GM12864 (cell line): ENCODE measurements at regions not wholly inside any gene's neighbourhood (a gene's known extent, or its start where the extent isn't known, plus 50 kb on each side); places are given as distances from the start of the nearest gene placed in this dataset.
"Not testable (repeated sequence)": the region's sequence is repeated elsewhere in the genome, so short reads cannot be mapped to it uniquely, and the experiment has no call there.

Experiments used
- DNase-seq: peaks from one replicate; pipeline ENCODE4 v3.0.0-alpha.2; 2011; ENCODE audit warnings: low read depth
- H3K4me3 ChIP-seq: 2 replicates; pipeline ENCODE4 v1.5.1; 2011; ENCODE audit warnings: mild to moderate bottlenecking, low read depth, low read length, control low read depth
- TF ChIP-seq, protein P1 (sequence below): IDR thresholded peaks from 2 replicates; pipeline ENCODE4 v1.5.1; 2011; ENCODE audit warnings: low read depth, mild to moderate bottlenecking, moderate library complexity, low read length, control low read depth, inconsistent platforms; ENCODE audit errors: missing control alignments

DNA sequence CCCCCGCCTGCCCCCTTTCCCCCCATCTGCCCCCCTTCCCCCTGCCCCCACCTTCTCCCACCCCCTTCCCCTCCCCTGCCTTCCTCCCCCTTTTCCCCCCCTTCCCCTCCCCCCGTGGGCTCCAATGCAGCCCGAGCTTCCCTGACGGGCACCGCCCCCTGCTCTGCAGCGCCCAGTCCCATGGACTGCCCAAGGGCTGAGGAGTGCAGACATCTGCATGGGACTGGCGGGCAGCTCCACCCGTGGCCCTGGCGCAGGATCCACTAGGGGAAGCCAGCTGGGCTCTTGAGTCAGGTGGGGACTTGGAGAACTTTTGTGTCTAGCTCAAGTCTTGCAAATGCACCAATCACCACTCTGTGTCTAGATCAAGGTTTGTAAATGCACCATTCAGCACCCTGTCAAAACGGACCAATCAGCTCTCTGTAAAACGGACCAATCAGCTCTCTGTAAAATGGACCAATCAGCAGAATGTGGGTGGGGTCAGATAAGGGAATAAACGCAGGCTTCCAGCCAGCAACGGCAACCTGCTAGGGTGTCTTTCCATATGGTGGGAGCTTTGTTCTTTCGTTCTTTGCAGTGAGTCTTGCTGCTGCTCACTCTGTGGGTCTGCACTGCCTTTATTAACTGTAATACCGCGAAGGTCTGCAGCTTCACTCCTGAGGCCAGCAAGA lies 300.5 kb upstream of the PABPC4L start:
- no peak overlapping the region for H3K4me3 ChIP-seq
- TF ChIP-seq, protein P1, sequence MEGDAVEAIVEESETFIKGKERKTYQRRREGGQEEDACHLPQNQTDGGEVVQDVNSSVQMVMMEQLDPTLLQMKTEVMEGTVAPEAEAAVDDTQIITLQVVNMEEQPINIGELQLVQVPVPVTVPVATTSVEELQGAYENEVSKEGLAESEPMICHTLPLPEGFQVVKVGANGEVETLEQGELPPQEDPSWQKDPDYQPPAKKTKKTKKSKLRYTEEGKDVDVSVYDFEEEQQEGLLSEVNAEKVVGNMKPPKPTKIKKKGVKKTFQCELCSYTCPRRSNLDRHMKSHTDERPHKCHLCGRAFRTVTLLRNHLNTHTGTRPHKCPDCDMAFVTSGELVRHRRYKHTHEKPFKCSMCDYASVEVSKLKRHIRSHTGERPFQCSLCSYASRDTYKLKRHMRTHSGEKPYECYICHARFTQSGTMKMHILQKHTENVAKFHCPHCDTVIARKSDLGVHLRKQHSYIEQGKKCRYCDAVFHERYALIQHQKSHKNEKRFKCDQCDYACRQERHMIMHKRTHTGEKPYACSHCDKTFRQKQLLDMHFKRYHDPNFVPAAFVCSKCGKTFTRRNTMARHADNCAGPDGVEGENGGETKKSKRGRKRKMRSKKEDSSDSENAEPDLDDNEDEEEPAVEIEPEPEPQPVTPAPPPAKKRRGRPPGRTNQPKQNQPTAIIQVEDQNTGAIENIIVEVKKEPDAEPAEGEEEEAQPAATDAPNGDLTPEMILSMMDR = no peak

DNA sequence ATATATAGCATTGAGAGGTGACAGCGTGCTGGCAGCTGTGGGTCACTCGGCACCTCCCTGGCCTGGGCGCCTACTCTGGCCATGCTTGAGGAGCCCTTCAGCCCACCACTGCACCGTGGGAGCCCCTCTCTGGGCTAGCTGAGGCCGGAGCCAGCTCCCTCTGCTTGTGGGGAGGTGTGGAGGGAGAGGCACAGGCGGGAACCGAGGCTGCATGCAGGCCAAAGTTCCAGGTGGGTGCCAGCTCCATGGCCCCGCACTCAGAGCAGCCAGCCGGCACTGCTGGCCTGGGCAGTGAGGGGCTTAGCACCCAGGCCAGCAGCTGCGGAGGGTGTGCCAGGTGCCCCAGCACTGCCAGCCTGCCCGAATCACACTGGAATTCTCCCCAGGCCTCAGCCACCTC lies 299.9 kb upstream of the PABPC4L start:
- not testable (repeated sequence) for DNase-seq, H3K4me3 ChIP-seq

More for the DNA sequence above, 300.5 kb upstream of the PABPC4L start:
- no peak for DNase-seq

DNA sequence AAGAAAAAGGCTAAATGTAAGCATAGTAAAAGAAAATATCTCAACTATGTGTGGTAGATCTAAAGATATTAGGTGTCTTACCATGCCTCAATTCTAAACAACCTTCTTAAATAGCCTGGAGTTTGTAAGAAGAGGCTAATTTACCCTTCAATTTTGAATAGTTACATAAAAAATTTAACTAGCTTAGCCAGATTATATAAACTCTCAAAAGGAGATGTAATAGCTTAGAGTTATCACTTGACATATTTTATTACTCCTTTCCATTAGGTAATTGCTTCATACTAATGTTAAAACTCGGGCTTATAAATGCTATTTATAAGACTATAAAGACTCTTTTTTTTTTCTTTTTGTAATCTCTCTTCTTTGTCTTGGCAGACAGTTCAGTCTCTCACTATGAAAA lies 297.5 kb upstream of the PABPC4L start:
- no peak for DNase-seq
- H3K4me3 ChIP-seq = no peak overlapping the region
- TF ChIP-seq, protein P1 = no peak

DNA sequence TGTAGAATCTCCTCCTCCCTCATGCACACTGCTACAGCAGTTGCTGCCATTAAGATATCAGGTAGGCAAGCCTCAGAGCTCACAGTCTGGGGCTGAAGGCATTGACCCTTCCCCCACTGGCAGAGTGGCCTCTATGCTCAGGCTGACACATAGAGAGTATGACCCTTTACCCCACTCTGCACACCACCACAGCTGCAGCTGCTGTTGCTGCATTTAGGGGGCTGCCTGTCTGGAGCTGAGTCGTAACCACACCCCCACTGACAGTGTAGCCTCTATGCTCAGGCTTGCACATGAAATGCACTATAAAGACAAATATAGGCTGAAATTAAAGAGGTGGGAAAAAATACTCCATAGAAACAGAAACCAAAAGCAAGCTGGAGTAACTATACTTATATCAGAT lies 289.3 kb upstream of the PABPC4L start:
- DNase-seq = no peak
- TF ChIP-seq, protein P1 = no peak

DNA sequence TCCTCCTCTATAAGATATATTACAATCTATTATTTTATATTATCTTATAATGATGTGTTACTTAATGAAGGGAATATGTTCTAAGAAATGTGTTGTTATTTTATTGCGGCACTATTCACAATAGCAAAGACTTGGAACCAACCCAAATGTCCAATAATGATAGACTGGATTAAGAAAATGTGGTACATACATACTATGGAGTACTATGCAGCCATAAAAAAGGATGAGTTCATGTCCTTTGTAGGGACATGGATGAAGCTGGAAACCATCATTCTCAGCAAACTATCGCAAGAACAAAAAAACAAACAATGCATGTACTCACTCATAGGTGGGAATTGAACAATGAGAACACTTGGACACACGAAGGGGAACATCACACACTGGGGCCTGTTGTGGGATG lies 281.9 kb upstream of the PABPC4L start:
- H3K4me3 ChIP-seq, DNase-seq: not testable (repeated sequence)

More for the DNA sequence above, 289.3 kb upstream of the PABPC4L start:
- H3K4me3 ChIP-seq = no peak overlapping the region

DNA sequence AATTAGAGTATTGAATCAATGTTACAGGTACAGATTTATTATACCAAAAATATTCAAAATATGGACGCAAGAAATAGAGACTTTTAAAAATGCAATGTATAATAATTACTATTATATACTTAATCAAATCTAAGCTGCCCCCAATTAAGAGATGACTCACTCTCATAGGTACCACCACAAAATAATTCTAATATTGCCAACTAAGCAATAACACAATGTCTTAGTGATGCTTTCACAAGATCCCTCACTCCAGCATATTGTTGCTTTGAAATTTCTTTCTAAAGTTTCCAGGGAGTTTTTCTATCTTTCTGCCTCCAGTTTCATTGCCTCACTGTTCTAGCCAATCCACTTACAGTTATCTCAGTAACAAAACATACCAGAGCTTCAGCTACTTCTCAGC lies 270.0 kb upstream of the PABPC4L start:
- DNase-seq = no peak
- H3K4me3 ChIP-seq = no peak overlapping the region
- TF ChIP-seq, protein P1 = no peak

DNA sequence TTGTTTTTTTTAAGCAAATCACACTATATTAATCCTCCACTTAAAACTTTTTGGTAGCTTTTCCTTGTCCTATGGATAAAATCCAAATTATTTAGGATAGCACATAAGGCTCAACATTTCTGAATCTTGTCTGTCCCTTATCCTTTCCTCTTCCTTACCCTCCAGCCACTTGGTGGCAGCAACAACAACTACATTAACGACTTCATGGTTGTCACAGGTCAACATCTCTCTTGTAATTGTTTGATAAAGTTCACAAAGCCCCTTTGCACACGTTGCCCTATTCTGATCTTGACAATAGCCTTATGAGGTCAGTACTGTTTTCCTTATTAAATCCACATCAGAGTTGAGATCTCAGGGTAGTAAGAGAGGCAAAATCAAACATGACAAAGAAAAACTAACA lies 269.0 kb upstream of the PABPC4L start:
- TF ChIP-seq, protein P1 = no peak

DNA sequence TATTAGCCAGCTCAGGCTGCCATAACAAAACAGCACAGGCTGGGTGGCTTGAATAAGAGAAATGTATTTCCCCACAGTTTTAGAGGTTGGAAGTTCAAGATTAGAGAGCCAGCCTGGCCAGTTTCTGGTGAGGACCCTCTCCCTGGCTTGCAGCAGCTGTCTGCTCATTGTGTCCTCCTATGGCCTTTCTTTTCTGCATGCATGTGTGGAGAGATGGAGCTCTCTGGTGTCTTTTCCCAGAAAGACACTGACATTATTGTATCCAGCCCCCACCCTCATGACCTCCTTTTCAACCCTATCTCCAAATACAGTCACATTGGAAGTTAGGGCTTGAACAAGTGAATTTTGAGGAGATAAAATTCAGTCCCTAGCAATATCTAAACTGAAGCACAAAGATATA lies 263.8 kb upstream of the PABPC4L start:
- no peak for DNase-seq
- TF ChIP-seq, protein P1 = no peak
- H3K4me3 ChIP-seq = no peak overlapping the region

More for the DNA sequence above, 269.0 kb upstream of the PABPC4L start:
- no peak for DNase-seq
- H3K4me3 ChIP-seq = no peak overlapping the region
